Stimulated activated CD8-positive, alpha-beta memory T cell treated with anti-CD3 and anti-CD28 coated beads, Interleukin-7, amount 100 ng/mL, for 4 hours (primary cell): ENCODE measurements at regions not wholly inside any gene's neighbourhood (a gene's known extent, or its start where the extent isn't known, plus 50 kb on each side); places are given as distances from the start of the nearest gene placed in this dataset.

Source experiments
- DNase-seq, 2 donors: peaks; one replicate each; pipeline ENCODE4 v3.0.0-alpha.2; 2020; ENCODE audit warnings: low read depth in 2 of 2

- no peak for DNase-seq
Observed at GRCh38 chr1:232383455-232384123, 246.3 kb downstream of the SIPA1L2 start.

- no peak for DNase-seq
Observed at GRCh38 chr1:232382671-232383070, 247.3 kb downstream of the SIPA1L2 start.

GRCh38 chr1:232381394-232382100 is 248.4 kb downstream of the SIPA1L2 start:
- DNase-seq = no peak

GRCh38 chr1:232380596-232380995 is 249.3 kb downstream of the SIPA1L2 start:
- no peak for DNase-seq

- no peak for DNase-seq
Observed at GRCh38 chr1:232380131-232380530, 249.8 kb downstream of the SIPA1L2 start.

- DNase-seq = no peak
Observed at GRCh38 chr1:232379063-232379434, 250.9 kb downstream of the SIPA1L2 start.

GRCh38 chr1:232378266-232379062 is 251.5 kb downstream of the SIPA1L2 start:
- no peak for DNase-seq

GRCh38 chr1:232377494-232377770 is 252.5 kb downstream of the SIPA1L2 start:
- no peak for DNase-seq

- no peak for DNase-seq
Observed at GRCh38 chr1:232376632-232377493, 253.1 kb downstream of the SIPA1L2 start.

- no peak for DNase-seq
Observed at GRCh38 chr1:232372841-232373440, 257.0 kb downstream of the SIPA1L2 start.

- no peak for DNase-seq
Observed at GRCh38 chr1:232372431-232372830, 257.5 kb downstream of the SIPA1L2 start.

GRCh38 chr1:232369451-232370296 is 260.3 kb downstream of the SIPA1L2 start:
- DNase-seq = no peak

- DNase-seq = no peak
Observed at GRCh38 chr1:232368821-232369321, 261.1 kb downstream of the SIPA1L2 start.

GRCh38 chr1:232367293-232367692 is 262.6 kb downstream of the SIPA1L2 start:
- DNase-seq = no peak

GRCh38 chr1:232364654-232365382 is 265.1 kb downstream of the SIPA1L2 start:
- no peak for DNase-seq

- no peak for DNase-seq
Observed at GRCh38 chr1:232363008-232363407, 266.9 kb downstream of the SIPA1L2 start.

- DNase-seq = no peak
Observed at GRCh38 chr1:232357416-232357815, 272.5 kb downstream of the SIPA1L2 start.

- no peak for DNase-seq
Observed at GRCh38 chr1:232355162-232356006, 274.5 kb downstream of the SIPA1L2 start.

GRCh38 chr1:232353001-232353400 is 276.9 kb downstream of the SIPA1L2 start:
- DNase-seq = no peak
